Suprapubic skin (tissue), 4 donors: ENCODE measurements at regions not wholly inside any gene's neighbourhood (a gene's known extent, or its start where the extent isn't known, plus 50 kb on each side); places are given as distances from the start of the nearest gene placed in this dataset.
"Not testable (repeated sequence)": the region's sequence is repeated elsewhere in the genome, so short reads cannot be mapped to it uniquely, and the experiment has no call there.

Source experiments
- DNase-seq, 2 donors: peaks; one replicate each; pipeline ENCODE4 v3.0.0-alpha.2; 2019; ENCODE audit warnings: low spot score in 2 of 2
- H3K27ac ChIP-seq: fragments of 200-600 bp; sonication (generic); one replicate; pipeline ENCODE4 v1.5.1; 2019
- H3K27me3 ChIP-seq: fragments of 200-600 bp; sonication (generic); one replicate; pipeline ENCODE4 v1.5.1; 2019
- H3K36me3 ChIP-seq: fragments of 200-600 bp; sonication (generic); one replicate; pipeline ENCODE4 v1.5.1; 2019
- H3K4me1 ChIP-seq: fragments of 200-600 bp; sonication (generic); one replicate; pipeline ENCODE4 v1.5.1; 2019
- H3K4me3 ChIP-seq: fragments of 200-600 bp; sonication (generic); one replicate; pipeline ENCODE4 v1.5.1; 2019; ENCODE audit warnings: mild to moderate bottlenecking
- H3K9me3 ChIP-seq: fragments of 200-600 bp; sonication (generic); one replicate; pipeline ENCODE4 v1.5.1; 2019
- EP300 ChIP-seq: sonication (generic); formaldehyde crosslinking; IDR thresholded peaks from one replicate; pipeline ENCODE4 v1.6.1; 2017; ENCODE audit warnings: antibody characterized with exemption
- POLR2A ChIP-seq, 2 donors: fragments of 450-650 bp; IDR thresholded peaks; one replicate each; pipeline ENCODE4 v1.6.1; 2017; ENCODE audit warnings: antibody characterized with exemption in 2 of 2, mild to moderate bottlenecking in 2 of 2, moderate library complexity in 2 of 2
- POLR2AphosphoS5 ChIP-seq, 3 donors: sonication (generic); formaldehyde crosslinking; IDR thresholded peaks; one replicate each; pipeline ENCODE4 v1.6.1; 2017; ENCODE audit warnings: antibody characterized with exemption in 3 of 3
- WGBS: methylation state at CpG from one replicate; pipeline ENCODE4 v1.1.5; 2018; 5-methylcytosine and 5-hydroxymethylcytosine counted together
- TF ChIP-seq, protein P1 (sequence below), 2 donors: fragments of 200-600 bp in 1 of 2; fragments of 450-650 bp in 1 of 2; sonication (generic) in 1 of 2; IDR thresholded peaks; one replicate each; pipeline ENCODE4 v1.5.1; 2016 to 2019; ENCODE audit warnings: antibody characterized with exemption in 2 of 2, mild to moderate bottlenecking in 1 of 2, moderate library complexity in 1 of 2

DNA sequence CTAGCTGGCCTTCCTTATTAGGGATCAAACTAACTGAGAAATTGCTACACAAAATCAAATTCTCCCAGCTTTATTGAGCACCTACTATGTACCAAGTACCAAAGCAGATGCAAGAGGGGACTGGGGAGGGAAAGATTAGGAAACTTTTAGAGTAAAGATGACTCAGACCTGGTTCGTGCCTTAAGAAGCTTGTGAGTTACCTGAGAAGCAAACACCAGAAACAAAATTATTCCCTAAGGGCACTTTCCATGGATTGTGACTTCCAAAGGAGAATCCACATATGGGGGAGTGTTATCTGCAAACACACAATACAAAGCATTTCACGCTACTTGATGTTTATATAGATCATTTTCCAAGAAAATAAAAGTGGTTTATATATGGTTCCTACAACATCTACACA is 326.9 kb upstream of the HNRNPA3 start:
- H3K36me3 ChIP-seq, result no peaks in the 10 kb centered on the region
- no peaks in the 10 kb centered on the region for H3K27me3 ChIP-seq
- no peak overlapping the region for H3K4me3 ChIP-seq
- DNase-seq, result no peak
- no peak overlapping the region for H3K27ac ChIP-seq
- WGBS, result 73% methylated on average over 2 of the region's 2 CpGs
- no peaks in the 10 kb centered on the region for H3K4me1 ChIP-seq
- H3K9me3 ChIP-seq, result no peaks in the 10 kb centered on the region
- TF ChIP-seq POLR2AphosphoS5 (IDR thresholded peaks at IDR 0.05), result no peak
- no peak for TF ChIP-seq EP300
- no peak for TF ChIP-seq POLR2A (IDR thresholded peaks at IDR 0.05)
- TF ChIP-seq, protein P1, sequence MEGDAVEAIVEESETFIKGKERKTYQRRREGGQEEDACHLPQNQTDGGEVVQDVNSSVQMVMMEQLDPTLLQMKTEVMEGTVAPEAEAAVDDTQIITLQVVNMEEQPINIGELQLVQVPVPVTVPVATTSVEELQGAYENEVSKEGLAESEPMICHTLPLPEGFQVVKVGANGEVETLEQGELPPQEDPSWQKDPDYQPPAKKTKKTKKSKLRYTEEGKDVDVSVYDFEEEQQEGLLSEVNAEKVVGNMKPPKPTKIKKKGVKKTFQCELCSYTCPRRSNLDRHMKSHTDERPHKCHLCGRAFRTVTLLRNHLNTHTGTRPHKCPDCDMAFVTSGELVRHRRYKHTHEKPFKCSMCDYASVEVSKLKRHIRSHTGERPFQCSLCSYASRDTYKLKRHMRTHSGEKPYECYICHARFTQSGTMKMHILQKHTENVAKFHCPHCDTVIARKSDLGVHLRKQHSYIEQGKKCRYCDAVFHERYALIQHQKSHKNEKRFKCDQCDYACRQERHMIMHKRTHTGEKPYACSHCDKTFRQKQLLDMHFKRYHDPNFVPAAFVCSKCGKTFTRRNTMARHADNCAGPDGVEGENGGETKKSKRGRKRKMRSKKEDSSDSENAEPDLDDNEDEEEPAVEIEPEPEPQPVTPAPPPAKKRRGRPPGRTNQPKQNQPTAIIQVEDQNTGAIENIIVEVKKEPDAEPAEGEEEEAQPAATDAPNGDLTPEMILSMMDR (IDR thresholded peaks at IDR 0.05), result no peak

DNA sequence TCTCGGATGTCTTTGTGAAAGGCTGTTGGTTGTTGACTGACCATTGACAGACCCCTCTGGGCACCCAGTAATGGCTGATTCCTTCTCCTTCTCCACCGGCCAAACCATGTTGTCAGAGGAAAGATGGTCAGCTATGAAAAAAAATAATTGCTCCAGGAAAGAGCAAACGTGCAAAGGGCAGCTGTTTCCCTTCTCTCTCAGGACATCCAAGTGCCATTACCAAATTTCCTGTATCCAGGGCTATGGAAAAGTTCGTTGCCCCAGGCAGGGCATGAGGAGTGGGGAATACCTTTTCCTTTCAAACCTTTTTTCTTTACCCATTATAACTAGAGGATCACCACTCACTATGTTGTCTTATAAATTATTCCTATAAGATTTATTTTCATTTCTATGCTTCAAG is 321.5 kb upstream of the HNRNPA3 start:
- Histone ChIP-seq H3K4me3 (no peak overlapping the region), H3K4me1 (no peaks in the 10 kb centered on the region), H3K36me3 (no peaks in the 10 kb centered on the region), H3K9me3 (no peaks in the 10 kb centered on the region), H3K27ac (no peak overlapping the region), H3K27me3 (no peaks in the 10 kb centered on the region)
- WGBS, result 38% methylated on average over 4 of the region's 4 CpGs
- no peak for TF ChIP-seq POLR2A (IDR thresholded peaks at IDR 0.05)
- TF ChIP-seq EP300, result no peak
- TF ChIP-seq, protein P1 (IDR thresholded peaks at IDR 0.05), result no peak
- TF ChIP-seq POLR2AphosphoS5 (IDR thresholded peaks at IDR 0.05), result no peak
- DNase-seq, result no peak

DNA sequence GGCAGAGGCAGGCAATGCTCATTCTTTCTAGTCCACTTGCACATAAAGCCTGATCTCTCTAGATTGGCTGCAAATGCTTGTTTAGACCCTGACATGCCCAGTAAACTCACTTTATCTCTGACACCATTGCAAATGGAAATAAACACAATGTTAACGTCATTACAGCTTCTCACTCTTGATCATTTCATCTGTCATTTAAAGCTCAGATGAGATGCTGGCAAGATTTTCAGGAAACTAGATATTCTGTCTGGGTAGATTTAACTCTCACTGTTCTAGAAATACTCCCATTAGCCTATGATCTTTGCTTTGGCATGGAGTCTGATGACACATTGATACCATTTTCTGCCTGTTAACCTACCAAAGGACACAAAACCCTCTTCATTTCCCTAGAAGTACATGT is 320.7 kb upstream of the HNRNPA3 start:
- TF ChIP-seq POLR2AphosphoS5 (IDR thresholded peaks at IDR 0.05), result no peak
- no peak for TF ChIP-seq POLR2A (IDR thresholded peaks at IDR 0.05)
- Histone ChIP-seq H3K4me1 (no peaks in the 10 kb centered on the region), H3K36me3 (no peaks in the 10 kb centered on the region), H3K4me3 (no peak overlapping the region), H3K27me3 (no peaks in the 10 kb centered on the region), H3K27ac (no peak overlapping the region), H3K9me3 (no peaks in the 10 kb centered on the region)
- DNase-seq, result no peak
- 21% methylated on average over 1 of the region's 1 CpG for WGBS

DNA sequence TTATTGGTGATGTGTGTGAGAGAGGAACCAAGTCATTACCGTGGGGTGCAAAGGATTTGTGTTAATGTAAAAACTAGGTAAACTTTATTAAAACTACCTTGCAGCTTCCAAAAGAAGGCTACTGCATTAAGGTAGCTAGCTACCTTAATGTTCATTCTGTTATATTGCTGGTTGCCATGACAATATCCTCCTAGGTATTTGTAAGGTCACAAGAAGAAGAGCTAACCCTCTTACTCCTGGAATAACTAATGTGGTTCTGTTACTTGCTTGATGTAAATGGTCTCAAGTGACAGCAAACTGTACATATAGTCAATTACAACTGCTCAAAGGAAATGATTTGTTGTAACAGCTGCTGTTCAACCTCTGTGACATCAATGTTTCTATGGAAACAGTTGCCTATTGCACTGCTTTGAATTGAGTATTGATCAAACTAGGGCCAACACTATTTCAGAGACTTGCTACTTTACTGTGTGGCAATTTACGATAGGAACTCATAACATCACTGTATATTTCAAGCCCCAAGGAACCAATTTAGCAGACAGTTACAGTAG is 319.8 kb upstream of the HNRNPA3 start:
- Histone ChIP-seq H3K36me3 (no peaks in the 10 kb centered on the region), H3K4me1 (no peaks in the 10 kb centered on the region), H3K4me3 (no peak overlapping the region), H3K27ac (no peak overlapping the region), H3K27me3 (no peaks in the 10 kb centered on the region), H3K9me3 (no peaks in the 10 kb centered on the region)
- DNase-seq, result no peak
- no peak for TF ChIP-seq POLR2A (IDR thresholded peaks at IDR 0.05)
- TF ChIP-seq POLR2AphosphoS5 (IDR thresholded peaks at IDR 0.05), result no peak
- TF ChIP-seq, protein P1 (IDR thresholded peaks at IDR 0.05), result no peak
- TF ChIP-seq EP300, result no peak
- WGBS, result 79% methylated on average over 2 of the region's 2 CpGs

DNA sequence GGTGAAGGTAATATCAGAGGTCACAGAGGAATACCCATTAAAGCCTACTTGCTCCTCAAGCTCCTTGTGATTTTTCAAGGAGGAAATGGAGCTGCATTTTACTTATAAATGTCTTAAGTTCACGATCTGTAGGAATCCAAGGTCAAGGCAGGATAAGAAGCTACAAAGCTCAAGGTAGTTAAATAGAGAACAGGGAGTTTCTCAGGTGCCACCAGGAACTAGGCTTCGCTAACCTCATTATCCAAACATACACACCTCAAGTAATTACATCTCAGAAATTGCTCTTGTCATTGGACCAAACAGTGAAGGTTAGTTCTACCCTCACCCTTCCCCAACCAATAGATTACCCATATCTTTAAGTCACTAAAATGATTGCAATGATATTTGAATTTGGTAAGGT is 317.4 kb upstream of the HNRNPA3 start:
- 93% methylated on average over 2 of the region's 2 CpGs for WGBS
- TF ChIP-seq, protein P1 (IDR thresholded peaks at IDR 0.05), result no peak
- no peak for TF ChIP-seq POLR2AphosphoS5 (IDR thresholded peaks at IDR 0.05)
- TF ChIP-seq EP300, result no peak
- no peak for TF ChIP-seq POLR2A (IDR thresholded peaks at IDR 0.05)
- Histone ChIP-seq H3K9me3 (no peaks in the 10 kb centered on the region), H3K4me1 (no peaks in the 10 kb centered on the region), H3K27me3 (no peaks in the 10 kb centered on the region), H3K4me3 (no peak overlapping the region), H3K27ac (no peak overlapping the region), H3K36me3 (no peaks in the 10 kb centered on the region)
- no peak for DNase-seq

DNA sequence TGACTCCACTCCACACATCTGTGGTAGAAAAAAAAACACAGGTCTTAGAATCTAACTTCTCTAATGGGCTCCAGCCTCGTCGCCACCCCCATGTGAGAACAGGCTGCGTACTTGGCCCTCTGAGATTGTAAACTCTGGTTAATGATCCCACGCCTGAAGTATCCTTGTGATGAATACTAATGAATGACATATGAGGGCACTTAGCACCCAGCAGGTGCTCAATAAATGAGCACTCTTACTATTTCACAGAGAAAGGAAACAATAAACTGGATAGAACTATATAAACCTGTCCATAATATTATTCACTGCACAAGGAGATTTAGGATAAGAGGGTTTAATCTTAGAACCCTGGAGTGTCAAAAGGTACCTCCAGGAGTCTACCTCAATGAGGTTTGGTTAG is 310.1 kb upstream of the HNRNPA3 start:
- H3K36me3 ChIP-seq, result no peaks in the 10 kb centered on the region
- H3K27ac ChIP-seq, result no peak overlapping the region
- TF ChIP-seq EP300, result no peak
- no peak for TF ChIP-seq POLR2A (IDR thresholded peaks at IDR 0.05)
- TF ChIP-seq POLR2AphosphoS5 (IDR thresholded peaks at IDR 0.05), result no peak
- TF ChIP-seq, protein P1 (IDR thresholded peaks at IDR 0.05), result no peak
- H3K4me1 ChIP-seq, result no peaks in the 10 kb centered on the region
- H3K9me3 ChIP-seq, result no peaks in the 10 kb centered on the region
- no peak for DNase-seq
- no peak overlapping the region for H3K4me3 ChIP-seq
- 81% methylated on average over 4 of the region's 4 CpGs for WGBS
- H3K27me3 ChIP-seq, result no peaks in the 10 kb centered on the region

DNA sequence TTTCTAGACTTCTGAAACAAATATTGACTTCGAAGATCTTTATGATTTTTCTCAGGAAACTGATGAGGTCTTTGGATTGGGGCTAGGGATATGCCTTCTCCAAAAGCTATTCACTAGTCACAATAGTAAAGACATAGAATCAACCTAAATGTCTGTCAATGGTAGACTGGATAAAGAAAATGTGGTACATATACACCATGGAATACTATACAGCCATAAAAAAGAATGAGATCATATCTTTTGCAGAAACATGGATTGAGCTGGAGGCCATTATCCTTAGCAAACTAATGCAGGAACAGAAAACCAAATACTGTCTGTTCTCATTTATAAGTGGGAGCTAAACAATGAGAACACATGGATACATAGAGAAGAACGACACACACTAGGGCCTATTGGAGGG is 308.5 kb upstream of the HNRNPA3 start:
- H3K9me3 ChIP-seq, H3K4me3 ChIP-seq, H3K27me3 ChIP-seq, H3K36me3 ChIP-seq, H3K27ac ChIP-seq, DNase-seq, H3K4me1 ChIP-seq: not testable (repeated sequence)
- WGBS, result 93% methylated on average over 2 of the region's 2 CpGs
